IPS-20b (cell line): ENCODE measurements at regions not wholly inside any gene's neighbourhood (a gene's known extent, or its start where the extent isn't known, plus 50 kb on each side); places are given as distances from the start of the nearest gene placed in this dataset.
"Not testable (repeated sequence)": the region's sequence is repeated elsewhere in the genome, so short reads cannot be mapped to it uniquely, and the experiment has no call there.

Source experiments
- H3K27ac ChIP-seq: one replicate; pipeline ENCODE4 v1.5.1; 2013; ENCODE audit warnings: low read length
- H3K27me3 ChIP-seq: 2 replicates; pipeline ENCODE4 v1.6.1; 2013; ENCODE audit warnings: mild to moderate bottlenecking, low read length, inconsistent platforms; ENCODE audit not compliant: insufficient read depth
- H3K36me3 ChIP-seq: 2 replicates; pipeline ENCODE4 v1.6.1; 2013; ENCODE audit warnings: low read depth, mild to moderate bottlenecking, inconsistent platforms, low read length, moderate library complexity; ENCODE audit not compliant: insufficient read depth
- H3K4me1 ChIP-seq: 2 replicates; pipeline ENCODE4 v1.6.1; 2013; ENCODE audit warnings: mild to moderate bottlenecking, control low read depth, inconsistent platforms, low read length, moderate library complexity; ENCODE audit not compliant: insufficient read depth
- H3K4me3 ChIP-seq: 2 replicates; pipeline ENCODE4 v1.5.1; 2013; ENCODE audit warnings: mild to moderate bottlenecking, low read length, inconsistent platforms
- H3K9ac ChIP-seq: 2 replicates; pipeline ENCODE4 v1.6.1; 2013; ENCODE audit warnings: low read depth, mild to moderate bottlenecking, inconsistent platforms, low read length, moderate library complexity
- H3K9me3 ChIP-seq: 2 replicates; pipeline ENCODE4 v1.6.1; 2013; ENCODE audit warnings: mild to moderate bottlenecking, low read depth, low read length, inconsistent platforms; ENCODE audit not compliant: insufficient read depth

GRCh38 chr2:199085261-199085660 is 372.5 kb downstream of the SATB2 start:
- Histone ChIP-seq H3K27ac (no peak overlapping the region), H3K27me3 (no peaks in the 10 kb centered on the region), H3K4me1 (no peaks in the 10 kb centered on the region), H3K9me3 (no peaks in the 10 kb centered on the region), H3K9ac (no peak overlapping the region), H3K36me3 (no peaks in the 10 kb centered on the region), H3K4me3 (no peak overlapping the region)

- Histone ChIP-seq H3K4me3 (no peak overlapping the region), H3K4me1 (no peaks in the 10 kb centered on the region), H3K9ac (no peak overlapping the region), H3K9me3 (no peaks in the 10 kb centered on the region), H3K36me3 (no peaks in the 10 kb centered on the region), H3K27me3 (no peaks in the 10 kb centered on the region), H3K27ac (no peak overlapping the region)
Observed at GRCh38 chr2:199070322-199070949, 387.3 kb downstream of the SATB2 start.

- Histone ChIP-seq H3K27me3 (no peaks in the 10 kb centered on the region), H3K36me3 (no peaks in the 10 kb centered on the region), H3K4me1 (no peaks in the 10 kb centered on the region), H3K9me3 (peaks cover 8% of the 10 kb centered on the region; the same call in 1 of the 2 replicates), H3K27ac (no peak overlapping the region), H3K9ac (no peak overlapping the region), H3K4me3 (no peak overlapping the region)
Observed at GRCh38 chr2:199064201-199064600, 393.5 kb downstream of the SATB2 start.

- no peak overlapping the region for H3K27ac ChIP-seq
- no peaks in the 10 kb centered on the region for H3K4me1 ChIP-seq
Observed at GRCh38 chr2:199057936-199058335, 399.8 kb downstream of the SATB2 start.

GRCh38 chr2:199055336-199055735 is 402.4 kb downstream of the SATB2 start:
- H3K27ac ChIP-seq = no peak overlapping the region
- no peak overlapping the region for H3K9ac ChIP-seq
- no peaks in the 10 kb centered on the region for H3K36me3 ChIP-seq
- H3K9me3 ChIP-seq = no peaks in the 10 kb centered on the region
- H3K4me3 ChIP-seq = no peak overlapping the region
- no peaks in the 10 kb centered on the region for H3K27me3 ChIP-seq
- H3K4me1 ChIP-seq = no peaks in the 10 kb centered on the region

More at GRCh38 chr2:199057936-199058335, 399.8 kb downstream of the SATB2 start:
- no peak overlapping the region for H3K9ac ChIP-seq
- H3K9me3 ChIP-seq = peaks cover 4% of the 10 kb centered on the region; the same call in 1 of the 2 replicates
- no peaks in the 10 kb centered on the region for H3K36me3 ChIP-seq
- no peak overlapping the region for H3K4me3 ChIP-seq
- no peaks in the 10 kb centered on the region for H3K27me3 ChIP-seq

- Histone ChIP-seq H3K9ac (no peak overlapping the region), H3K27me3 (no peaks in the 10 kb centered on the region), H3K27ac (no peak overlapping the region), H3K9me3 (no peaks in the 10 kb centered on the region), H3K36me3 (no peaks in the 10 kb centered on the region), H3K4me1 (peaks cover 3% of the 10 kb centered on the region; the same call in 1 of the 2 replicates), H3K4me3 (no peak overlapping the region)
Observed at GRCh38 chr2:199042660-199043379, 414.9 kb downstream of the SATB2 start.

- no peak overlapping the region for H3K27ac ChIP-seq
- H3K36me3 ChIP-seq = no peaks in the 10 kb centered on the region
- no peaks in the 10 kb centered on the region for H3K9me3 ChIP-seq
- no peaks in the 10 kb centered on the region for H3K27me3 ChIP-seq
- peaks cover 3% of the 10 kb centered on the region; the same call in 1 of the 2 replicates for H3K4me1 ChIP-seq
- no peak overlapping the region for H3K9ac ChIP-seq
- H3K4me3 ChIP-seq = no peak overlapping the region
Observed at GRCh38 chr2:199040522-199040921, 417.2 kb downstream of the SATB2 start.

GRCh38 chr2:199033761-199034160 is 424.0 kb downstream of the SATB2 start:
- H3K27ac ChIP-seq, H3K4me3 ChIP-seq, H3K4me1 ChIP-seq, H3K9ac ChIP-seq, H3K9me3 ChIP-seq, H3K36me3 ChIP-seq, H3K27me3 ChIP-seq: not testable (repeated sequence)

- Histone ChIP-seq H3K27me3 (no peaks in the 10 kb centered on the region), H3K9ac (no peak overlapping the region), H3K9me3 (no peaks in the 10 kb centered on the region), H3K4me1 (peaks cover 11% of the 10 kb centered on the region), H3K4me3 (no peak overlapping the region), H3K27ac (no peak overlapping the region), H3K36me3 (no peaks in the 10 kb centered on the region)
Observed at GRCh38 chr2:199025146-199025545, 432.6 kb downstream of the SATB2 start.

GRCh38 chr2:199024224-199024623 is 433.5 kb downstream of the SATB2 start:
- no peak overlapping the region for H3K4me3 ChIP-seq
- H3K27me3 ChIP-seq = no peaks in the 10 kb centered on the region
- H3K9ac ChIP-seq = no peak overlapping the region
- H3K9me3 ChIP-seq = no peaks in the 10 kb centered on the region
- H3K36me3 ChIP-seq = no peaks in the 10 kb centered on the region
- peaks cover 12% of the 10 kb centered on the region for H3K4me1 ChIP-seq
- H3K27ac ChIP-seq = no peak overlapping the region

GRCh38 chr2:199019898-199020507 is 437.7 kb downstream of the SATB2 start:
- H3K9ac ChIP-seq = no peak overlapping the region
- H3K9me3 ChIP-seq = no peaks in the 10 kb centered on the region
- H3K4me1 ChIP-seq = peaks cover 12% of the 10 kb centered on the region
- H3K4me3 ChIP-seq = no peak overlapping the region
- no peak overlapping the region for H3K27ac ChIP-seq
- no peaks in the 10 kb centered on the region for H3K27me3 ChIP-seq
- H3K36me3 ChIP-seq = no peaks in the 10 kb centered on the region

GRCh38 chr2:199018826-199019225 is 438.9 kb downstream of the SATB2 start:
- no peak overlapping the region for H3K4me3 ChIP-seq

More at GRCh38 chr2:199018826-199019225, 438.9 kb downstream of the SATB2 start:
- Histone ChIP-seq H3K4me1 (peaks cover 12% of the 10 kb centered on the region), H3K9me3 (no peaks in the 10 kb centered on the region), H3K27ac (no peak overlapping the region), H3K27me3 (no peaks in the 10 kb centered on the region), H3K9ac (no peak overlapping the region), H3K36me3 (no peaks in the 10 kb centered on the region)
